Mesenteric fat pad (tissue), 1 donor: ENCODE measurements at regions not wholly inside any gene's neighbourhood (a gene's known extent, or its start where the extent isn't known, plus 50 kb on each side); places are given as distances from the start of the nearest gene placed in this dataset.
"Not testable (repeated sequence)": the region's sequence is repeated elsewhere in the genome, so short reads cannot be mapped to it uniquely, and the experiment has no call there.

Experiments used
- DNase-seq: peaks from one replicate; pipeline ENCODE4 v3.0.0-alpha.2; 2020; ENCODE audit warnings: low spot score
- donor health status: DM: yes; HTN: yes; CAD: no.

DNA sequence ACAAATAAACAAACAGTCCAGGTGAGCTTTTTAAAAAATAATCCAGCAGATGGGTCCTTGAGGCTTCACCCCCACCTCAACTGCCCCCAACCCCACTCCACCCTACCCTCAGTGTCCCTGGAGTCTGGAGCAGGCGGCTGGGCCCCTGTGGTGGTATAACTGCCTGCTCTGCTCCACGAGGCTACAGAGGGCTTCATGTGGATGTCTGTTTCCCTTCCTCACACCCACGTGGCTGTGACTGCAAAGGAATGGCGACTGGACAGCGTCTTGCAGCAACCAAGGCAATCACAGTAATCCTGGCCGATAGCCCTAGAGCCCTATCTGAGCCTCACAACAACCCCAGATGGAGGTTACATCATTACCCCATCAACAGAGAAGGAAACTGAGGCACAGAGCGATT is 76.5 kb downstream of the SLC2A10 start:
- no peak for DNase-seq

DNA sequence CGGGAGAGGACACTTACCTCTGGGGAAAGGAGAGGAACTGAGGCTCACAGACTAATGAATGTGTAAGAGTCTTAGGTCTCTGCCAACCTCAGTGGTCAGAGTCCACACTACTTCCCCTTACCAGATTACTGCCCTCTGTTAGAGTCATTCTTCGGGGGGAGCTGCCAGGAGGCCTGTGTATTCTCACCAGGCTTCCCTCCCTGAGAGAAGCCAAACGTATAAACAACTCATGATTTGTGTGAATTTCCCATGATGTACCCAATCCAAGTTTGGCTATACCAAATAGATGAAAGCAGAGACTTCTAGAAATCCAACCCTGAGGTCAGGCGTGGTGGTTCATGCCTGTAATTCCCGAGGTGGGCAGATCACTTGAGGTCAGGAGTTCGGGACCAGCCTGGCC is 77.1 kb downstream of the SLC2A10 start:
- no peak for DNase-seq

DNA sequence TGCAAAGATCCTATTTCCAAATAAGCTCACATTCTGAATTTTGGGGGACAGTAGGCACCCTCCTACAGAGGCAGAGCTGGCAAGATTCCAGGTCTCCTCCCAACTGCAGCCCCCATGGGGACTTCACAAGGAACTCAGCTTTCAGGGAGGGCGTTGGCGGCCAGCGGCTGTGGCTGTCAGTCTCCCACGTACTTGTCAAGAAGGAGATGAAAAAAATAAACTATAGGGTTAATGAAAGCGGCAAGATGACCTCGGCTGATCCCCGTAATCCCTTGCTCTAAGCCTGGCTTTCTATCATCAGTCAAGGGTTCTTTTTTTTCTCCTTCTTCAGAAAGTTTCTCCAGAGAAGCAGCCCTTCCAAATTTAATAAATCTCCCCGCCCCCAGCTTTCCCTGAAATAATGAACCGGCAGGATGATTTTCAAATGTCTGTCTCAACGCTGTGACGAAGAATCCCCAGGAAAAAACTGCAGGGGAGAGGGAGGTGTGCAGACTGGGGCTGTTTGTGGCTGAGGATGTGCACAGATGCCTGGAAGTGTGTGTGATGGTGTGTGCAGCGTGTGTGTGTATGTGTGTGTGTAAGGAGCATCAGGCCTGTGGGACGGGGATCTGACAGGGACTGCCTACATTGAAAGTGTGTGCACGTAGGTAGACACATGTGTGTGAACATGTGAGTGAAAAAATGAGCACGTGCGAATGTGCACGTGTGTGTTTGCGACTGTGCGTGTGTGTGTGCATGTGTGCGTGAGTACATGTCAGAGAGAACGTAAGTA is 78.7 kb downstream of the SLC2A10 start:
- no peak for DNase-seq

DNA sequence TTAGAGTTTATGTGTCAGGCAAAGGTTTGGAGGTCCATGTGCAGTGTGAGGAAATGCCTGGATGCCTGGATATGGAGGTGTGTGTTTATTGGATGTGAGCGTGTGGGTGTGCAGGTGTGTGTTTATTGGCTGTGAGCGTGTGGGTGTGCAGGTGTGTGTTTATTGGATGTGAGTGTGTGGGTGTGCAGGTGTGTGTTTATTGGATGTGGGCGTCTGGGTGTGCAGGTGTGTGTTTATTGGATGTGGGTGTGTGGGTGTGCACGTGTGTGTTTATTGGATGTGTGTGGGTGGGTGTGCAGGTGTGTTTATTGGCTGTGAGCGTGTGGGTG is 79.3 kb downstream of the SLC2A10 start:
- DNase-seq = not testable (repeated sequence)

DNA sequence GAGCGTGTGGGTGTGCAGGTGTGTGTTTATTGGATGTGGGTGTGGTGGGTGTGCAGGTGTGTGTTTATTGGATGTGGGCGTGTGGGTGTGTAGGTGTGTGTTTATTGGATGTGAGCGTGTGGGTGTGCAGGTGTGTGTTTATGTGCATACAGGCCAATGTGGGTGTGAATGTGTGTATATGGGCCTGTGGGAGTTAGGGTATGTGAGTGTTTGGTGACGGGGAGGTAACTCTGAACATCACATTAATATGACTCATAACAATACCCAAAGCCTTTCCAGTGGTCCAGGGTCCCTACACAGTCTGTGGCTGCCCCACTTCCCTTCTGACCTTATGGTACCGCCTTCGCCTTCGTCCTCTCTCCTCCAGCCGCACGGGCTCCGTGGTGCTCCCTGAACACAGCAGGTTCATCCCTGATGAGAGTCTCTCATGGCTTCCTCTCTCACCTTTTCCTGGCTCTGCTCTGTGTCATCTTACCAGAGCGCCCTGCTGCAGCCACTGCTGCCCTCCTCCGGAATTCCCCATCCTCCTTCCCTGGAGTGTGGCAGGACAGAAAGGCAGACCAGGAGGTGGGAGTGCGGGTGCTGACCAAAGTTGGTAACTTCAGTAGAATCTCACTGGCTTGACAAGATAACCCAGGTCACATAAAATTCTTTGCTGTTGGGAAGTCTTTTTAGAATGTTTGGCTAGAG is 80.0 kb downstream of the SLC2A10 start:
- no peak for DNase-seq

DNA sequence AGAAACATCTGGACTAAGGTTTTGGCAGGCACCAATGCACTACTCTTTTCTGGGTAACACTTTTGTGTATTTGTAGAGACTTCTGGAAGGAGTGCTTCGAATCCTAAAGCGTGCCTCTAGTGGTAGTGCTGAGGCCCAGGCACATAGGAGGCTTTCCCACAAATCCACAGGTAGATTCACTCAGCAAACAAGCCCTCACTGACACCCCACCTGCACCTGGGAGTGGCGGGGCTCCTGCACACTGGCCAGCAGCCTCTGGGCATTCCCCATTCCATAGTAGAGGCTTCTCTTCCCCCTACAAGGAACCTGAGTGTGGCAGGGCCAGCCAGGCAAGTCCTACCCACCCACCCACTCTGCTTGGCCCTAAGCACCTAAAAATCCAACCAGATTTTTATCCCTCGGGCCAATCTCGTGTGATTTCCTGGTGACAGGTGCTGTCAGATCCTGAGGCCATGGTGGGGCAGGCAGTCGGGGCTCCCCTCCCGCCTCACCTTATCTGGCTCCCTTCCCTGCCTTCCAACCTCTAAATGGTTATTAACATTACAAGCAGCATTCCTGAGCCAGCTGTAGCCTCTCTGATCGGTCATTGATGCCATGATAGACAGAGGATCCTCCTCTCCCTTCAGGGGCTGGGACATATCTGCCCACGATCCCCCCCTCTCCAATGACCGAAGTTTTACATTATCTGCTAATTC is 82.4 kb downstream of the SLC2A10 start:
- no peak for DNase-seq

DNA sequence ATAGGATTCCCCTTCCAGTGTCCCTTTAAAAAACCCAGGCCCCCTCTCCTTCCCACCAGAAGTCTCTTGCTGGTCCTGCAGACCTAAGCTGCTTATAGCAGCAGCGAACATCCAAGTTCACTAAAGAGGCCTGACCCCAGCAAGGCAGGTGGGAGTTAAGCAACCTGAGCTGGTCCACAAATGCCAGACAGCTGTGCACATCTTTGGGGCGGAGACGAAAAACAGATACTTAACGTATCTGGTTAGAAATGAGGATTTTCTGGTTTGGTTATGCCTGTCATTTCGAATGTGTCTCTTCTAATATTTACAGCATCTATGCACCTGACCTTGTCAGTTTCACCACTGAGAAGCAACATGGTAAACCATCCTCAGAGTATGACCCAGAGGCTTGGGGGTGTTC is 87.8 kb downstream of the SLC2A10 start:
- no peak for DNase-seq

DNA sequence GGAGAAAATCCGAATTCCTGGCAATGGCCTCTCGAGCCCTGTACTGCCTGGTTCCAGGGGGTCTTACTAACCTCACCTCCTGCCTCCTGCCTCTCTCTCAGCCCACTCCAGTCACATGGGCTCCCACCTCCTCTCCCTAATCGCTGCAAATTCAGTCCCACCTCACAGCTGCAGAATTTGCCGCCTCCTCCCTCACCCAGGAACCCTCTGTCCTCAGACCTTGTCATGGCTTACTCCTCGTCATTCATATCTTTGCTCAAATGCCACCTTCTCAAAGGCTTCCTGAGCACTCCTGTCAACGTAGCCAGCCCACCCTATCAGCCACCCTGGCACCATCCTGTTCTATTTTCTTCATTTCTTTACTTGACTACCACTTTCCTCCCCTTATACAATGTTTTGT is 89.0 kb downstream of the SLC2A10 start:
- DNase-seq = no peak

DNA sequence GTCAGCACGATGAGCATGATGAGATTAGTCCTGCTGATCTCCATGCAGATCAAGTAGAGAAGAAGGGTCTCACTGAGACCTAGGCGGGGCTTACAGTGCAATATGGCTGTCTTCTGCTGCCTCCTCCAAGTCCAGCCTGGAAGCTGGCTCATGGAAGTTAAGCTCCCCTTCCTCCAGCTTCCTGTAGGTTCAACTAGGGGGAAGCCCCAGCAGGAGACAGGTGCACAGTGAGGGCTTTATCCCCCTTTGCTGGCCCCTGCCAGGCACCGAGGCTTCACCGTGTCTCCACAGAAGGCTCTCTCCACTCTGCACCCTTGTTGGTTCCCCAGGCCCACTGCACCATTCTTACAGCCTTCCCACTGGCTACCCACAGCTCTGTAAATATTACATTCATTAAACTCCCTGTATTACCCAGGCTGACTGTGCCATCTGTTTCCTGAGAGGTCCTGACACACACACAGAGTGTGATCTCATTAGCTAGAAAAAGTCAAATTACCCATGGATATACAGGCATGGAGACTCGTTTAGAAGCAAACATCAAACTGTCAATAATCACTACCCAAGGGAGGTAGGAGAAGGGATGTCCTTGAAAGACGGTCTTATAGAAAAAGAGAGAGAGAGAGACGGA is 90.4 kb downstream of the SLC2A10 start:
- DNase-seq = peak; percentile 69

DNA sequence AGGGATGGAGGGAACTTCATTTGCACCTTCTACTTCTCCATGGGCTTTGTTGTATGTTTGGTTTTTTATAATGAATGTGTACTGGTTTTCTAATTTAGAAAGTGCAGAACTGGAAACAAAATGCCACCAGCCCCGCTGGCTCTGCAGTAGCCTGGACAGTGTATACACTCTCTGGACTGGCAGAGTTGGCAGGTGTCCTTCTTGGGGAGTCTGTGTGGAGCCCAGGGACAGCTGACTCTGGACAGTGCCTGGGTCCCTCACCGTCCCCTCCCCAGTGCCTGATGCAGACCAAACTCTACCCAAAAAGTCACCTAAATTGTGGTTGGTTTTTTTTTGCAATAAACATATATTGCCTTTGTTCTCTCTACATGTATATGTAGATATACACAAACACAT is 91.0 kb downstream of the SLC2A10 start:
- no peak for DNase-seq

DNA sequence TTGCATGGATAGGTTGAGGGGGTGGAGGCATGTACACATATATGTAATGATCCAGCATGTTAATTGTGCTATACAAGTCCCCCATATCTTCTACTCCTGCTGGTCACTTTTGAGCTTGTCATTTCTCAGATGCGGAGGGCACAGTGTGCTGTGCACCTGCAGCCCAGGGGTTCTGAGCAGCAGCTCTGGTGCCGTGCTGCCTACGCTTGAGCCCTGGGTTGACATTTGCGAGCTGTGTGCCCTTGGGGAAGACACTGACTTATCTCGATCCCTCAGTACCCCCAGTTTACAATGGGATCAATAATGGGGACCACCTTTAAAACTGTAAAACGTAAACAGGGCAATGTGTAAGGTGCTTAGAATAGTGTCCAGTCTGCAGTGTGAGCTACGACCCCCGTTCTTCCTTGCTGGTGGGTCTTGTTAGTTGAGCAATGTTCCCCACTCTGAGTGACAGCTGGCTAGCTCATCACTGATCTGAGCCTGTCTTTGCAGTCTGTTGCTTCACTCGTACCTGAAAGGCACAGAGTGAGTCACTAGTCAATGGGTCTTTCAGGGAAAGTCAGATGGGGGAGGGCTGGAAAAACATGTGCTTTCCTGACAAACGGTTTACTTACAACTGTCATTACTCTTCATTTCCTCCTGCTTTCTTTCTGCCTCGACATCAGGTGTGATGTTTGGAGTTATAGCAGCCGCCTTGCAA is 91.7 kb downstream of the SLC2A10 start:
- peak; percentile 60 for DNase-seq

DNA sequence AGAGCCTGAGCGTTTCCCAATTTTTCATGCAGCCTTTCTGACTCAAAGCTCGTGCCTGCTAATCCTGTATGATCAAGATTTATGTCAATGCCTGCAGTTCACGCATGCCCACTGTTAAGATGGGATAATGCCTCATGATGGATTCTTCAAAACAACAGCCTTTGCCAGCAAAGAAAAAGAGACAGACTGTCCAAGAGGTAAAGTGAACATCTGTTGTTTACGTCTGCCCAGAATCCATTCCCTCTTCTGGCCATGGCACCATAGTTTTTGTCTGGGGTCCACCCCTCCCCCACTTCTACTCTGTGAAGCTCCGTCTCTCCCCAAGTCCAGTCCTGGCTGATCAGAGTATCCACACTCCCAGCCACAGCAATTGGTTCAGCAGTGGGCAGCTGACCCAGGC is 91.9 kb upstream of the EYA2 start:
- DNase-seq = no peak

DNA sequence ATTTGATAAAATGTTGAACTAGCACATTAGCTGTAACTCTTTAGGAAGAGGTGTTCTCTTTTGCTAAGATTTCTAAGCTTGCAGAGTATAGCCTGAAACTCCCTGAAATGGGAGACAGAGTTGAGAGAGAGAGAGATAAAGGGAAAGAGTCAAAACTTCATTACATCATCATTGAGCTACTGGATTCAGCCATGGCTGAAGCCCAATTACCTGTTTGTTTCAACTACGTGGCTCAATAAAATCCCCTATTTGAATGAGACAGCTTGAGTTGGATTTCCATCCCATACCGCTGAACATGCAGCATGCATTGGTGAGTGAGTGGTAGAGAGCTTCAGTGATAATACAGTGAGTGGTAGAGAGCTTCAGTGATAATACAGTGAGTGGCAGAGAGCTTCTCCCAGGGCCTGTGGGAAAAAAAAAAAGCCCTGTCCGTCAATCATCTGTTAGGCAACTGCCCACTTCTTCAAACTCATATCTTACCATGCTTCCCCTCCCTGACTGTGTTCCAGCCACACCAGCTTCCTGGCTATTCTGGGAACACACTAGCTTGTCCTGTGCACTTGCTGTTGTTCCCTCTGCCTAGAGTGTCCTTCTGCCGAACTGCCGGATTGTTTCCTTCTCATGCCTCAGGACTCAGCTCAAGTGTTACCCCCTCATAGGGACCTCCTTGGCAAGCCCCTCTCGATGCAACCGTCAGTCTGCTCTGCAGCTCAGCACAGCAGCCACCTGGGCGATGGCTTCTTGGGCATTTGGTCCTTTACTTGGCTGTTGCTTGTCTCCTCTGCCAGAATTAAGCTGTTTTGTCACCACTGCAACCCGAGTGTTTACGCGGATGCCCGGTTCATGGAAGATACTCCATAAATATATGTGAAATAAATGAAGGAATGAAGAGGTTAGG is 91.3 kb upstream of the EYA2 start:
- DNase-seq = no peak

DNA sequence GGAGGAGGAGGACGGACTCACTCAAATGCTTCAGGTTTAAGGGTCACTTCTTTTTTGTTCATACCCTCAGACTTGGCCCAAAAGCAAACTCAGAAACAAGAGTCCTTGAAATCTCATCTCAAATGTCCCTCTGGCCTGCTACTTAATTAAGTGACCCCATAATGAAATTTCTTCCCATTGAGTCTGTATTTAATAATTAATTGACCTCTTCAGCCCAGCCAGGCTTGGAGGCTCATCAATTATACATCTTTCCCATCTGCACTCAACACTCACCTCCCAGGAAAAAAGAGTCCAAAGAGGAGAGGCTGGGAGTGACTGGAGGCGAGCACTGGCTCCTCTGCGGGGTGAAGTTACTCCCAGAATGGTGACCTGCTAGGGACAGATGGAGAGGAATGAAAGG is 90.5 kb upstream of the EYA2 start:
- DNase-seq = no peak

DNA sequence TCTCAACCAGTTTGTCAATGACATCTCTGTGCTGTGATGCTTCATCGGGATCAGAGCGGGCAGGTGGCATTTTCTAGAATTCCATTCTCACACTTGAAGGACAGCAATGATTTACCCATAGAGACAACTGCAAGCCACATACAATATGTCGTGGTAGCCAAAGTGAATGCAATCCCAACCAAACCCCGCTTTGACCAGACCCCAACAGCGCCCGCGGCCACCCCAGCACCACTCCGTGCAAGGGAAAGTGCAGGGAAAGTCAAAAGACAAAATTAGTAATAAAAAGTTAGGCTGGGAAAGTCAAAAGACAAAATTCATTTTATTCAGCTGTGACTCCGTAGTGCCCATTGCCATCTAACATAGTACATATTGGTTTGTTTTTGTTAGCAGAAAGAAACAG is 88.8 kb upstream of the EYA2 start:
- no peak for DNase-seq

DNA sequence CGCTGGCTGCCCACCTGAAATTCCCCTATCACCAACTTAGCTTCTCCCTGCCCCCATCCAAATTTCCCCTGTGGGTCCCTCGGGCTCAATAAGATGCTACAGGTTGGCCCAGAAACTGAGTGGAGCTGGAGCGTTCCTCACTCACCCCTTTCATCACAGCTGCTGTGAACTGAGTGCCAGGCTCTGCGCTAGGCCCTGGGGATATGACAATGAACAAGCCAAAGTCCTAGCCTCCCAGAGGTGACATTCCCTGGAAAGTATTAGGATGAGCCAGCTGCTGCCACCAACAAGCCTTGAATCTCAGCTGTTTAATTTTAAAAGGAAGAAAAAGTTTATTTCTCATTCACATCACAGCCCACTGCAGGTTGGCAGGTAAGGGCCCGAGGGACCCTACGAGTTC is 86.6 kb upstream of the EYA2 start:
- DNase-seq = peak; percentile 33

DNA sequence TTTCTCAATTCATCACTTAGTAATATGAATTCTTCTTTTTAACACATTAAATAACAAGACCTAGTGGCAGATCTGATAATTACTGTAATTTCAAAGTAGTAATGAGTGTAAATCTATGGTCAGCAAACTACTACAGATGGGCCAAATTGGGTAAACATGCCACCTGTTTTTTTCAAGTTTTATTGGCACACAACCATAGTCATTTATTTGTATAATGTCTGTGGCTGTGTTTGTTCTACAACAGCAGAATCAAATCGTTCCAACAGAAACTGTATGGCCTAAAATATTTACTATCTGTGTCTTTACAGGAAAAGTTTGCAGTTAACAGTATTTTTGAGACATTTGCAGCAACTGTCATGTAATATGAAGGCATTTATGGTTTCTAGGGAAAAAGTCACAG is 86.1 kb upstream of the EYA2 start:
- DNase-seq = no peak

DNA sequence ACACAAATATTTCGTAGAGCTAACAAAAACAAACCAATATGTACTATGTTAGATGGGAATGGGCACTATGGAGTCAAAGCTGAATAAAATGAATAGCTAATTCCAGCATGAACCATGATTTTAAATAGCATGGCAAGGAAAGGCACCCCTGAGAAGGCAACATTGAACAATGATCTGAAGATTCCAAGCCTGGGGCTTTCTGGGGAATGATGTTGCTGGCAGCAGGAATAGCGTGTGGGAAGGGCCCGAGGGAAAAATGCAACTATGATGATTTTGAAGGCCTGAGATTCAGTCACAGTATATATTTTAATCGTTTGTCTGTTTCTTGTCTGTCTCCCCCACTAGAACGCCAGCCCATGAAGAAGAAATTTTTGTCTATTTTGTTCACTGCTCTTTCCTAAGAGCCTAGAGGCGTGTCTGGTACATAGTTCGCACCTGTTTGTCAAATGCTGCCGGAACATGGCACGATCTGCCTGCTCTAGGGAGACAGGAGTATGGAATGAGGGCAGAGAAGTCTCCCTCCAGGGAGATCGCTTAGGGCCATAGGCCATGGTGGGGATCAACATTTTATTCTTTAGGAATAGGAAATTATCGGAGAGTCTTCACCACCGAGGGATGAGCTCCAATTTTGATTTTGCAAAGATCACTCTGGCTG is 84.8 kb upstream of the EYA2 start:
- DNase-seq = no peak

DNA sequence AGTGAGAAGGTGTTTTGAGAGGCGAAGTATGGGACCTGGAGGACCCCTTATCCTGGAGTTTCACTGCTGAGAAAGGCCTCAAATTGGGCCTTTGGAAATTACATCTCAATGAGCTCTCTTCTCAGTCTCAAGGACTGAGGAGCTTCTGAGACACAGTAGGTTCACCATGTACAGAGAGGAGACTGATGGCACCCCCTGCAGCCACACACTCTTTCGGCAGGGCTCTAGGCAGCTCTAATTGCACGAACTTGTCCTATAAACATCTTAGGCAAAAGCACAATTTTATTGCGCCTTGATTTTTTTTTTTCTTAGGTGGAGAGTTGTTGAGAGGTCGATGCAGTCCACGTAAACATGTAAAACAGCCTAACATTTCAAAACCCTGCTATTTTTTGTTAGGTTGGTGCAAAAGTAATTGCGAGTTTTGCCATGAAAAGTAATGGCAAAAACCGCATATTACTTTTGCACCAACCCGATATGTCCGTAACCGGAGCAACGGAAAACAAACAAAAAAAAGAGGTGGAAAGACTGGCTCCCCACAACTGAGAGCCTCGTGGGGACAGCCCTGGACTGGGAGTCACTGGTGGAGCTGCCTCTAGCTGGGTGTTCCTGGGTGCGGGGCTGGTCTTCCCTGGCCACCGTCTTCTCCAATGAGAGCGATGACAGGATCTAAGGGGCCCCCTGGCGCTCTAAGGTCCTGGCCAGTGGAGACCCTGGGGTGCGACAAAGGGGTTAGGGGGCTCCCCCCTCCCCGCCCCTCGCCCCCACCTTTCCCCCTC is 84.0 kb upstream of the EYA2 start:
- no peak for DNase-seq
